ENCODE measurements at regions not wholly inside any gene's neighbourhood (a gene's known extent, or its start where the extent isn't known, plus 50 kb on each side); places are given as distances from the start of the nearest gene placed in this dataset.

DNA sequence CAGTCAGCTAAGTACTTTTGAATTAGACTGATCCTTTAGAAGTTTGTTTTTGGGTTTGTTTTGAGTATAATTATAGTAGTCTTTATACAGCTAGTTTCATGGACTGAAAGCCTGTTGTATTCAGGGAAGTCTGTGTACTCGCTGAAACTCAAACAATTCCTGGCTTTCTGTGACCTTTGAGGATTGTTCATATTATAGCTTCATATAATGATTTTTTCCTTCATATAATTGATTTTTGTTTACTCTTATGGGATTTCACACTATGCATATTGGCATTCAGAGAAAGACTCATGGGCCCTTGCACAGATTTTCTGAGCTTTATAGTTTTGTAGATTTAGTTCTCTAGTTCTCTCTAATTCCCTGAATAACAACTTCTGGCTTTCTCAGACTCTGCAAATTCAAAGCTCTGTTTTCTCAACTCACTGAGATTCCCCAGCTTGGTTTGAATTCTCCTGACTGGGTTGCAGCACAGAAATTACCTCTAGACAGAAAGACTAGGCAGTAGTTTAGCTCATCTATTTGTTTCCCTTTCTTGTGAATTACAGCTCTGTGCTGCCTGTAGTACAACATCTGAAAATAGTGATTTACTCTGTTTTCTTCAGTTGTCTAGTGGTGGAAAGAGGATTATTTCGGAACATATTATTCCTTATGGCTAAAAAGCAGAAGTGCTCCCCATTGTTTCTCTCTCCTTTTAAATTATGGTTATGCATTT lies 495.9 kb upstream of the CNTNAP5 start:
- no peak for TF ChIP-seq CTCF (IDR thresholded peaks at IDR 0.05; ENCODE audit: insufficient read depth, low read length)
- no peak overlapping the region for H3K4me3 ChIP-seq (ENCODE audit: low read depth, low read length)
- DNase-seq (ENCODE audit: low read depth) = no peak

- no peak overlapping the region for H3K4me3 ChIP-seq (ENCODE audit: low read depth, low read length)
- no peak for TF ChIP-seq CTCF (IDR thresholded peaks at IDR 0.05; ENCODE audit: insufficient read depth, low read length)
- no peak for DNase-seq (ENCODE audit: low read depth)
These were observed 495.1 kb upstream of the CNTNAP5 start for GRCh38 chr2:123530004-123530403.

- no peak for DNase-seq (ENCODE audit: low read depth)
- TF ChIP-seq CTCF (IDR thresholded peaks at IDR 0.05; ENCODE audit: insufficient read depth, low read length) = no peak
- H3K4me3 ChIP-seq (ENCODE audit: low read depth, low read length) = no peak overlapping the region
These were observed 493.0 kb upstream of the CNTNAP5 start for GRCh38 chr2:123532126-123532525.

DNA sequence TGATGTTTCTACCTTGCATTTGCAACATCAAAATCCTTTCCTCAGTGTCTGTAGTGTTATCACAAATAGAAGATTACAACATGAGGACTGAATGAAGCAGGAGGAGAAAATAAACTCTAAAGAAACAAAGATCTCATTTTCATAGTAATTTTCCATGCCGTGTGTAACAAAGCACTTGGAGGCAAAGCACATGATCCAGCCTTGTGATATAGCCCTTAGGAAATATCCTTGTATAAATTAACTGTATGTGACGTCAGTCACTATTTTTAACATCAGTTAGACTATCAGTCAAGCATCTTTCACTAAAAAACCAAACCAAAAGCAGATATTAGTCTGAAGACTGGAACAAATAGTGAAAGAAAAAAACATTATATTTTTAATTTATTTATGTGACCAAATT lies 492.1 kb upstream of the CNTNAP5 start:
- no peak for TF ChIP-seq CTCF (IDR thresholded peaks at IDR 0.05; ENCODE audit: insufficient read depth, low read length)
- DNase-seq (ENCODE audit: low read depth) = no peak
- no peak overlapping the region for H3K4me3 ChIP-seq (ENCODE audit: low read depth, low read length)

DNA sequence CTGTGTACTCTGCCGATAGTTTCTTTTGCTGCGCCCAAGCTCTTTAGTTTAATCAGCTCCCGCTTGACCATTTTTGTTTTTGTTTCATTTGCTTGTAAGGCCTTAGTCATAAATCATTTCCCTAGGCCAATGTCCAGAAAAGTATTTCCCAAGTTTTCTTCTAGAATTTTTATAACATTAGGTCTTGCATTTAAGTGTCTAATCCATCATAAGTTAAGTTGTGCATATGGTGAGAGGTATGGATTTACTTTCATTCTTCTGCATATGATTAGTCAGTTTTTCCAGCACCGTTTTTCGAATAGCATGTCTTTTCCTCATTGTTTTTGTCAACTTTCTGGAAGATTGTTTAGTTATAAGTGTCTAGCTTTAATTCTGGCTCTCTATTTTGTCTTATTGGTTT lies 484.8 kb upstream of the CNTNAP5 start:
- TF ChIP-seq CTCF (IDR thresholded peaks at IDR 0.05; ENCODE audit: insufficient read depth, low read length) = no peak
- no peak overlapping the region for H3K4me3 ChIP-seq (ENCODE audit: low read depth, low read length)
- no peak for DNase-seq (ENCODE audit: low read depth)

DNA sequence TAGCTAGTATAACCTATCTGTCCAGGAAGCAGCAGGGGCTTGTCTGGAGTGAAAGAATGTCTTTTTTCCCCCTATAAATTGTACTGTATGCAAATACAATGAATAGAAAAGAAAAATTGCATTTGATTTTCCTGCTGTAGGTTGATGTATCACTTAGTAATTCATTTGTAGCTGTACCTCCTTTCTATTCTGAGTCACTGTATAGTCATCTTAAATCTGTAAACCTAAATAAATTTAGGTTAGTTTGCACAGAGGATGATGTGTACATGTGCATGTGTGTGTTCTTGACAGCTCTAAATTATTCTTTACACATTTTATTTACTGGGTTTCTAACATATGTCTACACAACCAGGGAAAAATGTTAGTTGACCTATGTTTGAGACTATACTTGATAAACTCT lies 478.7 kb upstream of the CNTNAP5 start:
- no peak overlapping the region for H3K4me3 ChIP-seq (ENCODE audit: low read depth, low read length)
- DNase-seq (ENCODE audit: low read depth) = no peak
- TF ChIP-seq CTCF (IDR thresholded peaks at IDR 0.05; ENCODE audit: insufficient read depth, low read length) = no peak

DNA sequence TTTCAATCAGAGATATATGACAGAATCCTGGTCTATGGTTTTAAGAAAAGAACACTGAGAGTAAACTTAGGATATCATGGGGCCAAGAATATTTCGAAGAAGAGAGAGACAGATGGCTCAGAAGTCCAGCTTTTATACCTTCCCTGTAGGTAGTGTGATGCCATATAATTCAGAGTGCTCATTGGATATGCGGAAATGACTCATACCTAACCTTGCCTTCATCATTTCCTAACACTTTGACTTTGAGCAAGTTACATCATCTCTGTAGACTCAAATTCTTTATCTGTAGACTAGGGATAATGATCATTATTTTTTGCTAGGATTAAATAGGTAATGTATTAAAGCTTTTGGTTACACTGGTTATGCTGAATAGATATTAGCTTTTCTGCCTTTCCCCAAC lies 461.6 kb upstream of the CNTNAP5 start:
- DNase-seq (ENCODE audit: low read depth) = no peak
- TF ChIP-seq CTCF (IDR thresholded peaks at IDR 0.05; ENCODE audit: insufficient read depth, low read length) = no peak
- no peak overlapping the region for H3K4me3 ChIP-seq (ENCODE audit: low read depth, low read length)
